ENCODE measurements at regions not wholly inside any gene's neighbourhood (a gene's known extent, or its start where the extent isn't known, plus 50 kb on each side); places are given as distances from the start of the nearest gene placed in this dataset.
"Not testable (repeated sequence)": the region's sequence is repeated elsewhere in the genome, so short reads cannot be mapped to it uniquely, and the experiment has no call there.

DNA sequence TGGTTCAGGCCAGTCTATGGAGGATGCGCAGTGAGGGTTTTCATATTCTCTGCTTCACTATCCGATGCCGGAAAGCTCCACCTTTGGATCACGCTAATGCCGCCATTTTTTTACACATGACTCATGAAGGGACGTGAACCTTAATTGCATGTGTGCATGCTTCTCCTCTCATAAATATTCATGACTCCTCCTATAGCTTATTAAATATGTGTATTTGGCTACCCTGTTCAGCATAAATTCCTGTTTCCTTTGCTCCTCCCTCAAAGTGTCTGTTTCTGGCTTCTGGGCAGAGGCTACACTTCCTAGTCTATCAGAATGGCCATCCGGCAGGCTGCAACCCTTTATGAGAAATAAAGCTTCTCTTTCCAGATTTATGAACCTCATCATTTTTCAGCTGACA lies 1890.8 kb downstream of the KHDRBS2 start:
- not testable (repeated sequence) for TF ChIP-seq EZH2 (IDR thresholded peaks at IDR 0.05; ENCODE audit: borderline replicate concordance, low read length)
- TF ChIP-seq, protein P1, sequence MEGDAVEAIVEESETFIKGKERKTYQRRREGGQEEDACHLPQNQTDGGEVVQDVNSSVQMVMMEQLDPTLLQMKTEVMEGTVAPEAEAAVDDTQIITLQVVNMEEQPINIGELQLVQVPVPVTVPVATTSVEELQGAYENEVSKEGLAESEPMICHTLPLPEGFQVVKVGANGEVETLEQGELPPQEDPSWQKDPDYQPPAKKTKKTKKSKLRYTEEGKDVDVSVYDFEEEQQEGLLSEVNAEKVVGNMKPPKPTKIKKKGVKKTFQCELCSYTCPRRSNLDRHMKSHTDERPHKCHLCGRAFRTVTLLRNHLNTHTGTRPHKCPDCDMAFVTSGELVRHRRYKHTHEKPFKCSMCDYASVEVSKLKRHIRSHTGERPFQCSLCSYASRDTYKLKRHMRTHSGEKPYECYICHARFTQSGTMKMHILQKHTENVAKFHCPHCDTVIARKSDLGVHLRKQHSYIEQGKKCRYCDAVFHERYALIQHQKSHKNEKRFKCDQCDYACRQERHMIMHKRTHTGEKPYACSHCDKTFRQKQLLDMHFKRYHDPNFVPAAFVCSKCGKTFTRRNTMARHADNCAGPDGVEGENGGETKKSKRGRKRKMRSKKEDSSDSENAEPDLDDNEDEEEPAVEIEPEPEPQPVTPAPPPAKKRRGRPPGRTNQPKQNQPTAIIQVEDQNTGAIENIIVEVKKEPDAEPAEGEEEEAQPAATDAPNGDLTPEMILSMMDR (IDR thresholded peaks at IDR 0.05; ENCODE audit: low read length) = not testable (repeated sequence)
